ENCODE measurements at regions not wholly inside any gene's neighbourhood (a gene's known extent, or its start where the extent isn't known, plus 50 kb on each side); places are given as distances from the start of the nearest gene placed in this dataset.

DNA sequence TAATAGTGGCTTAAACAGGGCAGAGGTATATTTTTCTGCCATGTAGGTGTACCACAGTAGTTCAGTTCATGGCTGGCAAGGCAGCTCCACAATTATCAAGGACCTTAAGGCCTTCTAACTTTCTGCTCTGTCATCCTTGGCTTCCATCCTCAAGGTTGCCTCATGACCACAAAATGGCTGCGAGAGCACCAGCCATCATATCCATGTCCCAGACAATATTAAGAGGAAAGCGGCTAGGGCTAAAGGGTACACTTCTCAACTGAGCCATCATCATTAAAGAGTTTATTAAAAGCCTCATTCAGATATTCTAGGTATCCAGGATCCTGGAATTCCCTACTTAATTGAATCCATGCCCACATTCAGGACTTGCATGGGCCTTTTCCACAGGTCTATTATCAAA is 62.7 kb upstream of the MRI1 start:
- TF ChIP-seq, protein P1, sequence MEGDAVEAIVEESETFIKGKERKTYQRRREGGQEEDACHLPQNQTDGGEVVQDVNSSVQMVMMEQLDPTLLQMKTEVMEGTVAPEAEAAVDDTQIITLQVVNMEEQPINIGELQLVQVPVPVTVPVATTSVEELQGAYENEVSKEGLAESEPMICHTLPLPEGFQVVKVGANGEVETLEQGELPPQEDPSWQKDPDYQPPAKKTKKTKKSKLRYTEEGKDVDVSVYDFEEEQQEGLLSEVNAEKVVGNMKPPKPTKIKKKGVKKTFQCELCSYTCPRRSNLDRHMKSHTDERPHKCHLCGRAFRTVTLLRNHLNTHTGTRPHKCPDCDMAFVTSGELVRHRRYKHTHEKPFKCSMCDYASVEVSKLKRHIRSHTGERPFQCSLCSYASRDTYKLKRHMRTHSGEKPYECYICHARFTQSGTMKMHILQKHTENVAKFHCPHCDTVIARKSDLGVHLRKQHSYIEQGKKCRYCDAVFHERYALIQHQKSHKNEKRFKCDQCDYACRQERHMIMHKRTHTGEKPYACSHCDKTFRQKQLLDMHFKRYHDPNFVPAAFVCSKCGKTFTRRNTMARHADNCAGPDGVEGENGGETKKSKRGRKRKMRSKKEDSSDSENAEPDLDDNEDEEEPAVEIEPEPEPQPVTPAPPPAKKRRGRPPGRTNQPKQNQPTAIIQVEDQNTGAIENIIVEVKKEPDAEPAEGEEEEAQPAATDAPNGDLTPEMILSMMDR (IDR thresholded peaks at IDR 0.05): no peak
- no peak for TF ChIP-seq EZH2phosphoT487 (IDR thresholded peaks at IDR 0.05)
- no peak for TF ChIP-seq EZH2 (IDR thresholded peaks at IDR 0.05)
